NCI-H187 treated with DMSO at 0.1 percent for 48 hours (cell line): ENCODE measurements at regions not wholly inside any gene's neighbourhood (a gene's known extent, or its start where the extent isn't known, plus 50 kb on each side); places are given as distances from the start of the nearest gene placed in this dataset.
"Not testable (repeated sequence)": the region's sequence is repeated elsewhere in the genome, so short reads cannot be mapped to it uniquely, and the experiment has no call there.

Source experiments
- DNase-seq: peaks from one replicate; lab custom pipeline; 2025; lab: John Stamatoyannopoulos, UW

GRCh38 chr10:22824984-22825383 lies 102.9 kb upstream of the ARMC3 start:
- no peak for DNase-seq

GRCh38 chr10:22824520-22824919 lies 103.3 kb upstream of the ARMC3 start:
- DNase-seq = no peak

- DNase-seq = no peak
Observed at GRCh38 chr10:22823109-22823508, 104.7 kb upstream of the ARMC3 start.

GRCh38 chr10:22821921-22822320 lies 105.9 kb upstream of the ARMC3 start:
- DNase-seq = not testable (repeated sequence)

- no peak for DNase-seq
Observed at GRCh38 chr10:22821501-22821900, 106.4 kb upstream of the ARMC3 start.

- no peak for DNase-seq
Observed at GRCh38 chr10:22816298-22816653, 101.9 kb upstream of the PIP4K2A start.

- no peak for DNase-seq
Observed at GRCh38 chr10:22810643-22811465, 96.5 kb upstream of the PIP4K2A start.

DNA sequence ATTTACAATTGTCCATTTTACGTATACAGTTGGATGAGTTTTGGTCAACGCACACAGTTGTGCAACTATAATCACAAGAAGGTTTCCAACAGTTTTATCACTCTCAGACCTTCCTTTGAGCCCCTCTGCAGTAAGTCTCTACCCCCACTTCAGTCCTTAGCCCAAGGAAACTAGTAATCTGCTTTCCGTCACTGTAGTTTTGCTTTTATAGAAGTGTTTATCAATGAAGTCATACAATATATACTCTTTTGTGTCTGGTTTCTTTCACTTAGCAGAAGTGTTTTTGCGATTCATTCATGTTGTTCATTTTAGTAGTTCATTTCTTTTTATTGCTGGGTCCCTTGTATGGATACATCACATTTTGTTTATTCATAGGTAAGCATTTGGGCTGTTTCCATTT lies 92.9 kb upstream of the PIP4K2A start:
- DNase-seq = no peak

DNA sequence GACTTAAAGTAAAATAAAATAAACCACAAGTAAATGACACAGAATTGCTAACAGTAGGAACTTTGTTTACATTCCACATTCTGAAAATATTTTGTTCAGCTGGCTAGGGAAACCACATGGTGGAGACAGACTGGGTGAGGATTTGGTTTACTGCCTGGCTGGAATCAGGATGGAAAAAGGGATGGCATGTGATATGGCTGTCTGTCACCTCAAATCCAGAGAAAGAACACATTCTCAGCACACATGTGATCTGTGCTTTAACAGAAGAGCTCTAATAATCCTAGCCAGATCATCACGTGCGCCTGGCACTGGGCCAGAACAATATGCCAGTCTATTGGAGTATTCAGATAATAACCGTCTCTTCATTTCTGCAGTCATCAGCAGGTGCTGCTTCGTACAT lies 90.9 kb upstream of the PIP4K2A start:
- DNase-seq = peak; percentile 48

DNA sequence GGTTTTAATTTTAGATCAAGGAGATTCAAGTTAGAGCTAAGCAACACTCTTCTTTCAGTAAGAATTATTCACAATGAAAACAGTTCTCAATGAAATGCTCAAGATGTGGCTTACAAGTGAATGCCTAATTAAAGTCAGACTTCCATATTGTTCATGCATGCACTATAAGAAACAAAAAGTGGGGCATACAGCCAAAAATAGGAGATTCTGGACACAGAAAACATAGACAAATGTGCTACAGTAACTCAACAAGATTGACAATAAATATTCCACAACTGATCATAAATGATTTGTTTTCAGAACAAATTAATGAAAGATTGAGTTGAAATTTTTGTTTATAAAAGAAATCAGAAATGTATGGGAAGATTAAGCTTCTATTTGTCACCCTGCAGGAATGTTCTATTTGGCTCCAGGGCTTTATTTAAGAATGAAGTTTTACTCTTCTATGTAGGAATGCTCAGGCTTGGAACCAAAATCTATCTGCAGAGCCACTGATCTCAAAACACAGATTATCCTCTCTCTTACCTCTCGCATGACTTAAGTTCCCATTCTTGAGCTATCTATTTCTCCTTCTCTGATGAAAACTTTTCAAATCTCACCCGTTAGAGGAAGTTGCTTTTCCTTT lies 89.0 kb upstream of the PIP4K2A start:
- no peak for DNase-seq

GRCh38 chr10:22801785-22802184 lies 87.4 kb upstream of the PIP4K2A start:
- no peak for DNase-seq

DNA sequence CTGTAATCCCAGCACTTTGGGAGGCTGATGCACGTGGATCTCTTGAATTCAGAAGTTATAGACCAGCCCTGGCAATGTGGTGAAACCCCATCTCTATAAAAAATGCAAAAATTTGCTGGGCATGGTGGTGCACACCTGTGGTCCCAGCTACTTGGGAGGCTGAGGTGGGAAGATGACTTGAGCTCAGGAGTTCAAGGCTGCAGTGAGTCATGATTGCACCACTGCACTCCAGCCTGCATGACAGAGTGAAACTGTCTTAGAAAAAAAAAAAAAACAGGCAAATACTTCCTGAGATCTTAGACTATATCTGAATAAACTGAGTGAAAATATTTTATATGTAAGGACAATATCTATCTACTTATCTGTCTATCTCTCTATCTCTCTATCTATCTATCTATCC lies 83.4 kb upstream of the PIP4K2A start:
- not testable (repeated sequence) for DNase-seq

GRCh38 chr10:22795546-22795945 lies 81.2 kb upstream of the PIP4K2A start:
- no peak for DNase-seq

DNA sequence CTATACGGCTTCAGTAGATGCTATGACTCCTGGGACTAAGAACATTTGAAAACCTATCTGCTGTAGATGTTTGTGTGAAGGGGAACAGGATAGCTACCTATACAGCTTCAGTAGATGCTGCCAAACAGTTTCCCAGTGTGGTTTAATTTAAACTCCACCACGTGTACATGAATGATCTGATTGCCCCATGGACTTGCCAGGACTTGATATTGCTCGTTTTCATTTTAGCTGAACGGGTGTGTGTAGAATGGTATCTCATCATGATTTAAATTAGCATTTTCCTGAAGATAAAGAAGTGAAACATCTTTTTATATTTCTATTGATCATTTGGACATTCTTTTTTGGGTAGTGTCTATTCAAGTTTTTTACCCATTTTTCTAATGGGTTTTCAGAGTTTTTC lies 77.8 kb upstream of the PIP4K2A start:
- no peak for DNase-seq

- no peak for DNase-seq
Observed at GRCh38 chr10:22791665-22792064, 77.3 kb upstream of the PIP4K2A start.

DNA sequence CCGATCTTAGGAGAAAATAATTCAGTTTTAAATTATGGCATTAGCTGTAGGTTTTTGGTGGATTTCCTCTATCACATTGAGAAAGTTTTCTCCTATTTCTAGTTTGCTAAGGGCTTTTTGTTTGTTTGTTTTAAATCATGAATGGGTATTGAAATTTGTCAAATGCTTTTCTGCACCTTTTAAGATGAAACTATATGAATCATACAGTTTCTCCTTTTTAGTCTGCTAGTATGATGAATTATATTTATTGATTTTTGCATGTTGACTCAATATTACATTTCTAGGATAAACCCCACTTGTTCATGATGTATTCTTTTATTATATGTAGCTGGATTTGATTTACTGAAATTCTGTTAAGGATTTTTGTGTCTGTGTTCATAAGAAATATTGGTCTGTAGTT lies 70.3 kb upstream of the PIP4K2A start:
- DNase-seq = no peak

DNA sequence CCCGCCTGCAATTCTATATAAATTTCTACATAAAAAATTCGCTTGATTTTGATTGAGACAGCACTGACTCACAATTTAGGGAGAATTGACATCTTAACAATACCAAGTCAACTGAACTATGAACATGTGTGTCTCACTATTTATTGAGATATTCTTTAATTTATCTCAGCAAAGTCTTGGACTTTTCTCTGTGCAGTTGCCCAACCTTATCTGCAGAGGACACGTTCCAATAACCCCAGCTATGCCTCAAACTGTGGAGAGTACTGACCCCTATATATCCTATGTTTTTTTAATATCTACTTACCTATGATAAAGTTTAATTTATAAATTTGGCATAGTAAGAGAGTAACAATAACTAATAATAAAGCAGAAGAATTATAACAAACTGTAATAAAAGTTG lies 69.4 kb upstream of the PIP4K2A start:
- DNase-seq = no peak

DNA sequence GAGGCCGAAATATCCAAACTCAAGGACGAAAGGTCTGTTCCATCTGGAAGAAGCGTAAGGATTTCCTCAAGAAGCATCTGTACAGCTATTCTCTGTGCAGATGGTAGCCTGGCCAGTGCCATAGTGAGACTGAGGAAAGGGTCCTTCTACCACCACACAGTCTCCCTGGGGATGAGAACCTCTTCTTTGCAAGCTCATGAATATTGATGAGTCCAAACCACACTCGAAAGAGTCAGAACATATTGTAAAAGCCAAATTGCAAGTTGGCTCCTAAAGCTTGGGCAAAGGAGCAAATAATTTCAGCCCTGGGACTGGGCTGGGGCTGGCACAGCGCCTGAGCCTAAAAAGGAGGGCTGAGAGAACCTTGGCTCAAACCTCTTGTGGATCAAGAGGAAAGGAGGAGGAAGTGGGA lies 66.1 kb upstream of the PIP4K2A start:
- no peak for DNase-seq

DNA sequence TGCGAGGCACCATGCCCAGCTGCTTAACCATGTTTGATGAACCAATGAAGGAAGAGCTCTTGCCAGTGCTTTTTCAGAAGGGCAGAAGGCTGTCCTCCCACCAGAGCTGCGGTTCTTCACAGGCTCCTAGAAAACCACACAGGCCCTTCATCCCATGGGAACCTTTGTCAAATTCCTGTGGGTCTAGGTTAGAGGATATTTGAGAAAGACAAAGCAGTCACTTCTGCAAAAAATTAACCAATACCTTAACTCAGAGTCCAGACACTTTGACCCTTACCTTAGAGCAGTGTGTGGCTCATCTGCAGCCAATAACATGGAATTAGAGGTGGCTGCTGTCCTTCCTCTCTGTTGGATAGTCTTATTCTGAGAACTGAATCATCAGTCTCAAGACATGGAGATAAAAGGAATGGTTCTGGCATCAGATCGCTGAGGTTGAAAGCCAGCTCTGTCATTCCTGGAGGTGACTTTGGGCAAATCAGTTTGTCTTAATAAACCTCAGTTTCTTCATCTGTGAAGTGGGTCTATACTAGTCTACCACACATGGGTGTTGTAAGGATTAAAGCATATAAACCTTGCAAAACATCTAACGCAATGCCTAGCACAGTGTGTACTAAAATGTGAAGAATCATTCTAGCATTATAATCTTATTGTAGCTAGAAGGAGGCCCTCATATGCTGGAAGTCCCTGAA lies 65.1 kb upstream of the PIP4K2A start:
- DNase-seq = no peak

- no peak for DNase-seq
Observed at GRCh38 chr10:22774102-22774501, 59.7 kb upstream of the PIP4K2A start.

DNA sequence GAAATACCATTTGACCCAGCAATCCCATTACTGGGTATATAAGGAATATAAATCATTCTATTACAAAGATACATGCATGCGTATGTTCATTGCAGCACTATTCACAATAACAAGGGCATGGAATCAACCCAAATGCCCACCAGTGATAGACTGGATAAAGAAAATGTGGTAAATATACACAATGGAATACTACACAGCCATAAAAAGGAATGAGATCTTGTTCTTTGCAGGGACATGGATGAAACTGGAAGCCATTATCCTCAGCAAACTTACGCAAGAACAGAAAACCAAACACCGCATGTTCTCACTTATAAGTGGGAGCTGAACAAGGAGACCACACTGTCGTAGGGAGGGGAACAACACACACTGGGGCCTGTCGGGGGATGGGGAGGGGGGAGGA lies 57.3 kb upstream of the PIP4K2A start:
- DNase-seq = not testable (repeated sequence)

GRCh38 chr10:22770270-22770669 lies 55.9 kb upstream of the PIP4K2A start:
- DNase-seq = no peak

GRCh38 chr10:22767859-22768258 lies 53.5 kb upstream of the PIP4K2A start:
- no peak for DNase-seq
